HCT116 (cell line): ENCODE measurements at regions not wholly inside any gene's neighbourhood (a gene's known extent, or its start where the extent isn't known, plus 50 kb on each side); places are given as distances from the start of the nearest gene placed in this dataset.

Experiments
- ATAC-seq: fragments of 200-7000 bp; cut with Tn5 transposase; 2 replicates; pipeline ENCODE4 v1.9.1; 2020; ENCODE audit warnings: mild to moderate bottlenecking, moderate library complexity
- BruUV-seq: library from RNA; stranded (reverse); fragments of 400-500 nt; replicated peaks from 2 replicates; lab custom pipeline; 2021; lab: Mats Ljungman, UMichigan
- CTCF ChIA-PET: fragments of 300-600 bp; sonication (Branson Sonifier 250); formaldehyde crosslinking; loops from one replicate; lab custom pipeline; 2021; ENCODE audit warnings: antibody characterized with exemption; lab: Charles Lee
- POLR2A ChIA-PET: fragments of 300-600, 350-600 bp; sonication (Branson Sonifier 250); formaldehyde crosslinking; loops from one replicate; lab custom pipeline; 2021; ENCODE audit warnings: antibody characterized with exemption; lab: Charles Lee
- RAD21 ChIA-PET, 2 experiments: fragments of 300-600 bp; sonication (Branson Sonifier 250); formaldehyde crosslinking; loops; one replicate each; lab custom pipeline; 2023; ENCODE audit warnings: low total read pairs in 2 of 2; ENCODE audit not compliant: uncharacterized antibody in 2 of 2, unreplicated experiment in 2 of 2, low non-redundant PET in 1 of 2; lab: Charles Lee
- DNase-seq: peaks from one replicate; pipeline ENCODE4 v3.0.0-alpha.2; 2010; ENCODE audit warnings: low read depth, low spot score
- H2AFZ ChIP-seq: fragments of 200-600 bp; shearing (Covaris generic), sonication (generic); 2 replicates; pipeline ENCODE4 v1.6.1; 2017; ENCODE audit warnings: low read depth, mixed run types, mixed read lengths, antibody characterized with exemption, low read length; ENCODE audit not compliant: poor library complexity, severe bottlenecking
- H3K27ac ChIP-seq: 2 replicates; pipeline ENCODE4 v1.5.1; 2012; ENCODE audit warnings: low read depth, low read length
- H3K27me3 ChIP-seq: fragments of 200-600 bp; sonication (generic); 2 replicates; pipeline ENCODE4 v1.6.1; 2016; ENCODE audit warnings: mixed run types, low read length, mixed read lengths; ENCODE audit not compliant: insufficient read depth
- H3K36me3 ChIP-seq, 2 experiments: fragments of 200-500 bp in 1 of 2; fragments of 200-600 bp in 1 of 2; sonication (Bioruptor generic) in 1 of 2; sonication (generic) in 1 of 2; 2 replicates each; pipeline versions ENCODE4 v1.5.1 to v1.6.1; 2014 to 2016; ENCODE audit warnings: low read length in 2 of 2, inconsistent platforms in 1 of 2, mixed read lengths in 1 of 2, mixed run types in 1 of 2; ENCODE audit not compliant: insufficient read depth in 2 of 2, control insufficient read depth in 1 of 2
- H3K4me1 ChIP-seq, 2 experiments: fragments of 200-600 bp in 1 of 2; sonication (generic) in 1 of 2; 2 replicates each; pipeline versions ENCODE4 v1.5.1 to v1.6.1; 2012 to 2017; ENCODE audit warnings: low read length in 2 of 2, inconsistent platforms in 1 of 2, mild to moderate bottlenecking in 1 of 2, mixed read lengths in 1 of 2, mixed run types in 1 of 2, moderate library complexity in 1 of 2; ENCODE audit not compliant: insufficient read depth in 2 of 2, control insufficient read depth in 1 of 2
- H3K4me2 ChIP-seq: fragments of 200-600 bp; sonication (generic); 2 replicates; pipeline ENCODE4 v1.6.1; 2017; ENCODE audit warnings: mixed run types, low read length, mixed read lengths
- H3K4me3 ChIP-seq, 2 experiments: fragments of 200-600 bp in 1 of 2; sonication (generic) in 1 of 2; replicated peaks in 1 of 2; 2 replicates each; pipeline ENCODE4 v1.5.1; 2011 to 2016; ENCODE audit warnings: low read length in 2 of 2, control low read depth in 1 of 2, low read depth in 1 of 2, mild to moderate bottlenecking in 1 of 2, mixed read lengths in 1 of 2, mixed run types in 1 of 2
- H3K79me2 ChIP-seq: fragments of 200-600 bp; sonication (generic); 2 replicates; pipeline ENCODE4 v1.6.1; 2017; ENCODE audit warnings: mild to moderate bottlenecking, mixed run types, low read length, moderate library complexity, mixed read lengths; ENCODE audit not compliant: insufficient read depth
- H3K9ac ChIP-seq: fragments of 200-600 bp; sonication (generic); 2 replicates; pipeline ENCODE4 v1.6.1; 2016; ENCODE audit warnings: low read length, mixed read lengths
- H3K9me2 ChIP-seq: fragments of 200-600 bp; sonication (generic), shearing (Covaris generic); 2 replicates; pipeline ENCODE4 v1.6.1; 2017; ENCODE audit warnings: mixed run types, mild to moderate bottlenecking, moderate library complexity; ENCODE audit not compliant: insufficient read depth
- H3K9me3 ChIP-seq, 2 experiments: fragments of 200-500 bp in 1 of 2; fragments of 200-600 bp in 1 of 2; sonication (Bioruptor generic) in 1 of 2; sonication (generic) in 1 of 2; 2 replicates each; pipeline ENCODE4 v1.6.1; 2014 to 2017; ENCODE audit warnings: low read length in 2 of 2, mixed read lengths in 2 of 2, inconsistent platforms in 1 of 2, low read depth in 1 of 2, mild to moderate bottlenecking in 1 of 2, mixed run types in 1 of 2, moderate library complexity in 1 of 2; ENCODE audit not compliant: control insufficient read depth in 1 of 2, insufficient read depth in 1 of 2
- H4K20me1 ChIP-seq: fragments of 200-600 bp; sonication (generic), shearing (Covaris generic); 2 replicates; pipeline ENCODE4 v1.6.1; 2017; ENCODE audit warnings: mixed run types, mild to moderate bottlenecking, moderate library complexity; ENCODE audit not compliant: insufficient read depth
- ATF3 ChIP-seq: IDR thresholded peaks from 2 replicates; pipeline ENCODE4 v1.6.1; 2012
- CBX3 ChIP-seq: IDR thresholded peaks from 2 replicates; pipeline ENCODE4 v1.6.1; 2012; ENCODE audit warnings: low read depth
- CEBPB ChIP-seq: IDR thresholded peaks from 2 replicates; pipeline ENCODE4 v1.6.1; 2012; ENCODE audit warnings: low read depth
- CTCF ChIP-seq, 3 experiments: fragments of 200-600 bp in 1 of 3; sonication (generic) in 1 of 3; IDR thresholded peaks in 2 of 3; conservative IDR thresholded peaks in 1 of 3; 2 replicates each; pipeline ENCODE4 v1.5.1; 2012 to 2017; ENCODE audit warnings: low read depth in 2 of 3, low read length in 2 of 3, antibody characterized with exemption in 1 of 3, borderline replicate concordance in 1 of 3, control low read depth in 1 of 3, mild to moderate bottlenecking in 1 of 3, mixed read lengths in 1 of 3, mixed run types in 1 of 3, moderate library complexity in 1 of 3; ENCODE audit not compliant: insufficient read depth in 1 of 3
- EGR1 ChIP-seq: IDR thresholded peaks from 2 replicates; pipeline ENCODE4 v1.6.1; 2012; ENCODE audit warnings: low read depth
- ELF1 ChIP-seq: IDR thresholded peaks from 2 replicates; pipeline ENCODE4 v1.6.1; 2012; ENCODE audit warnings: low read depth, borderline replicate concordance
- EZH2 ChIP-seq: fragments of 200-600 bp; sonication (generic); IDR thresholded peaks from 2 replicates; pipeline ENCODE4 v1.6.1; 2017; ENCODE audit warnings: antibody characterized with exemption, mixed run types
- EZH2phosphoT487 ChIP-seq: fragments of 200-600 bp; IDR thresholded peaks from 2 replicates; pipeline ENCODE4 v1.6.1; 2018; ENCODE audit warnings: antibody characterized with exemption, borderline replicate concordance
- FOSL1 ChIP-seq: IDR thresholded peaks from 2 replicates; pipeline ENCODE4 v1.6.1; 2012; ENCODE audit warnings: low read depth
- JUND ChIP-seq: IDR thresholded peaks from 2 replicates; pipeline ENCODE4 v1.6.1; 2012
- POLR2A ChIP-seq: IDR thresholded peaks from 2 replicates; pipeline ENCODE4 v1.7.0; 2011; ENCODE audit warnings: borderline replicate concordance; ENCODE audit not compliant: insufficient read depth, insufficient read length; ENCODE audit errors: extremely low read depth
- POLR2AphosphoS5 ChIP-seq: IDR thresholded peaks from 2 replicates; pipeline ENCODE4 v1.6.1; 2011; ENCODE audit warnings: mild to moderate bottlenecking, low read depth, low read length, moderate library complexity
- RAD21 ChIP-seq: IDR thresholded peaks from 2 replicates; pipeline ENCODE4 v1.6.1; 2012; ENCODE audit warnings: low read depth, mild to moderate bottlenecking
- SIN3A ChIP-seq: IDR thresholded peaks from 2 replicates; pipeline ENCODE4 v1.6.1; 2012; ENCODE audit warnings: low read depth
- SP1 ChIP-seq: IDR thresholded peaks from 2 replicates; pipeline ENCODE4 v1.6.1; 2012; ENCODE audit warnings: low read depth
- SRF ChIP-seq: IDR thresholded peaks from 2 replicates; pipeline ENCODE4 v1.6.1; 2012; ENCODE audit warnings: low read depth
- TCF7L2 ChIP-seq: IDR thresholded peaks from 2 replicates; pipeline ENCODE4 v1.7.0; 2011; ENCODE audit warnings: borderline replicate concordance, inconsistent platforms; ENCODE audit not compliant: insufficient read depth, insufficient read length; ENCODE audit errors: extremely low read depth
- ZBTB33 ChIP-seq: IDR thresholded peaks from 2 replicates; pipeline ENCODE4 v1.6.1; 2011; ENCODE audit warnings: mild to moderate bottlenecking, low read length, moderate library complexity; ENCODE audit not compliant: insufficient replicate concordance; ENCODE audit errors: extremely low read depth
- ZFX ChIP-seq: fragments of 450-650 bp; IDR thresholded peaks from 2 replicates; pipeline ENCODE4 v1.6.1; 2017
- ZNF274 ChIP-seq: fragments of 200-500 bp; sonication (Bioruptor generic); IDR thresholded peaks from 2 replicates; pipeline ENCODE4 v1.6.1; 2014; ENCODE audit warnings: mild to moderate bottlenecking, low read depth, low read length, inconsistent platforms
- intact Hi-C: fragments of 100-400 bp; cut with micrococcal nuclease; formaldehyde crosslinking; loops from 2 replicates; pipeline ENCODE4 v1.10.0; 2022

GRCh38 chr4:44928785-44929184 lies 202.4 kb upstream of the GNPDA2 start:
- no peak overlapping the region for H3K9ac ChIP-seq
- CTCF ChIA-PET, result no interaction called here

More at GRCh38 chr4:44928785-44929184, 202.4 kb upstream of the GNPDA2 start:
- Histone ChIP-seq H3K9me2 (no peaks in the 10 kb centered on the region), H3K4me2 (no peak overlapping the region), H4K20me1 (no peaks in the 10 kb centered on the region), H3K36me3 (no peaks in the 10 kb centered on the region), H3K27me3 (no peaks in the 10 kb centered on the region), H2AFZ (no peak overlapping the region), H3K27ac (no peak overlapping the region), H3K79me2 (no peaks in the 10 kb centered on the region)
- ATAC-seq (no peak), DNase-seq (no peak)
- BruUV-seq, result no TSS peak
- ChIA-PET POLR2A (no interaction called here), RAD21 (no interaction called here)
- intact Hi-C loops, result no loop called here
- TF ChIP-seq POLR2AphosphoS5 (no peak), ATF3 (no peak), POLR2A (no peak), EZH2 (no peak), JUND (no peak), RAD21 (no peak), EZH2phosphoT487 (no peak), TCF7L2 (no peak), SRF (no peak), ZBTB33 (no peak), FOSL1 (no peak), ELF1 (no peak), ZNF274 (no peak), SIN3A (no peak), CTCF (IDR thresholded peaks at IDR 0.05 in 2 of 3, conservative IDR thresholded peaks at IDR 0.05 in 1 of 3; ENCODE audit: borderline replicate concordance in 1 of 3, insufficient read depth in 1 of 3, low read depth in 2 of 3, low read length in 2 of 3) (no peak), ZFX (no peak), SP1 (no peak), CBX3 (no peak), CEBPB (no peak), EGR1 (no peak)
- TF ChIP-seq, all 23 proteins: peak for 0
- H3K4me3 ChIP-seq, result no peak overlapping the region
- H3K9me3 ChIP-seq, result peaks cover 0 to 10% of the 10 kb centered on the region in 2 experiments; a peak in 1 of 4 replicates
- H3K4me1 ChIP-seq, result no peaks in the 10 kb centered on the region
